ENCODE measurements at regions not wholly inside any gene's neighbourhood (a gene's known extent, or its start where the extent isn't known, plus 50 kb on each side); places are given as distances from the start of the nearest gene placed in this dataset.

- no peaks in the 10 kb centered on the region for H3K36me3 ChIP-seq (ENCODE audit: control insufficient read depth in 2 of 2, insufficient read depth in 2 of 2, low read length in 1 of 2)
- no peak overlapping the region for H3K4me2 ChIP-seq (ENCODE audit: control insufficient read depth, insufficient read depth)
- SMC1A ChIA-PET (ENCODE audit: uncharacterized antibody, unreplicated experiment), result no interaction called here
- TF ChIP-seq POLR2AphosphoS5 (IDR thresholded peaks at IDR 0.05; ENCODE audit: low read length), result no peak
- no peak for TF ChIP-seq CHD1 (IDR thresholded peaks at IDR 0.05; ENCODE audit: low read depth, low read length)
- TF ChIP-seq CHD2 (IDR thresholded peaks at IDR 0.05; ENCODE audit: borderline replicate concordance, low read depth, low read length), result no peak
- BruUV-seq (replicated peaks), result no TSS peak
- FAIRE-seq, result no peak
- H3K4me3 ChIP-seq, result no peak overlapping the region
- no peak overlapping the region for H2AFZ ChIP-seq (ENCODE audit: control insufficient read depth, low read depth, low read length)
- no peaks in the 10 kb centered on the region for H3K27me3 ChIP-seq (replicated peaks in 1 of 2; ENCODE audit: control insufficient read depth in 2 of 2, insufficient read depth in 2 of 2, low read length in 1 of 2)
- CTCF ChIA-PET, result interaction anchor here (1.0 kb wide), 1 partner anchor 20 kb away, joined by 3 read pairs; no protein-coding TSS in a partner anchor
- 3% methylated on average over 2 of the region's 2 CpGs for WGBS (ENCODE audit: insufficient coverage, insufficient replicate concordance, low lambda C conversion rate, missing lambda C conversion rate)
- no peak for ATAC-seq
- RAD21 ChIA-PET (ENCODE audit: unreplicated experiment), result no interaction called here
- in situ Hi-C loops (cut with MboI) (no loop called here), intact Hi-C loops (cut with micrococcal nuclease; ENCODE audit: unreplicated experiment) (no loop called here)
- H3K79me2 ChIP-seq (ENCODE audit: control insufficient read depth, insufficient read depth, low read length), result no peaks in the 10 kb centered on the region
- POLR2A ChIA-PET, result no interaction called here
- DNase-seq (ENCODE audit: low read depth, low spot score), result no peak
- no peak overlapping the region for H3K9ac ChIP-seq (ENCODE audit: control insufficient read depth, insufficient read depth, low read length)
- no peaks in the 10 kb centered on the region for H3K9me3 ChIP-seq (replicated peaks; ENCODE audit: control insufficient read depth, insufficient read depth, low read length)
- no peak overlapping the region for H3K27ac ChIP-seq (ENCODE audit: control insufficient read depth, insufficient read depth)
- H4K20me1 ChIP-seq (ENCODE audit: control insufficient read depth, insufficient read depth), result no peaks in the 10 kb centered on the region
- no peaks in the 10 kb centered on the region for H3K4me1 ChIP-seq (ENCODE audit: control insufficient read depth, insufficient read depth, low read length)
Measured at GRCh38 chr2:17326717-17327116, 191.5 kb downstream of the RAD51AP2 start.

DNA sequence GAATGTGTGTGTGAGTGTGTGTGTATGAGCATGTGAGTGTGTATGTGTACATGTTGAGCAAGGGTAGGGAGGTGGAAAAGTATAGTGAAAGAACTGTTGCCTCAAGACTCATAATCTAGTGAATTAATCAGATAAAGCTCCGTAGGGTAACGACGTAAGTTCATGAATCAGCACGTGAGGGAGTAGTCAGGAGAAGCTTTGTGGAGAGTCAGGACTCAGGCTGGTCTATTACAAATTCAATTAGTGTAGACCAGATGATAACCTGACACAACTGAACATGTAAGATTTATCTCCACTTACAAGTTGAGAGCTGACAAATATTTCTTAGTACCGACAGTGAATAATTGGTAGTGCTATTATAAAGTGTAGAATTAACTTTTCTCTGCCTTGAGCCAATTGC lies 194.5 kb downstream of the RAD51AP2 start:
- DNase-seq (ENCODE audit: low read depth, low spot score) (no peak), FAIRE-seq (no peak), ATAC-seq (no peak)
- Histone ChIP-seq H3K9ac (ENCODE audit: control insufficient read depth, insufficient read depth, low read length) (no peak overlapping the region), H4K20me1 (ENCODE audit: control insufficient read depth, insufficient read depth) (no peaks in the 10 kb centered on the region), H3K9me3 (replicated peaks; ENCODE audit: control insufficient read depth, insufficient read depth, low read length) (no peaks in the 10 kb centered on the region), H3K27ac (ENCODE audit: control insufficient read depth, insufficient read depth) (no peak overlapping the region), H3K79me2 (ENCODE audit: control insufficient read depth, insufficient read depth, low read length) (no peaks in the 10 kb centered on the region), H2AFZ (ENCODE audit: control insufficient read depth, low read depth, low read length) (no peak overlapping the region), H3K4me1 (ENCODE audit: control insufficient read depth, insufficient read depth, low read length) (no peaks in the 10 kb centered on the region), H3K4me2 (ENCODE audit: control insufficient read depth, insufficient read depth) (no peak overlapping the region), H3K27me3 (replicated peaks in 1 of 2; ENCODE audit: control insufficient read depth in 2 of 2, insufficient read depth in 2 of 2, low read length in 1 of 2) (no peaks in the 10 kb centered on the region), H3K4me3 (no peak overlapping the region), H3K36me3 (ENCODE audit: control insufficient read depth in 2 of 2, insufficient read depth in 2 of 2, low read length in 1 of 2) (no peaks in the 10 kb centered on the region)
- TF ChIP-seq ZBTB33 (IDR thresholded peaks at IDR 0.05) (no peak), CBFB (IDR thresholded peaks at IDR 0.05; ENCODE audit: low read depth) (no peak), WRNIP1 (IDR thresholded peaks at IDR 0.05; ENCODE audit: borderline replicate concordance, low read depth, low read length) (no peak), HCFC1 (IDR thresholded peaks at IDR 0.05; ENCODE audit: low read length) (no peak)
- intact Hi-C loops (cut with micrococcal nuclease; ENCODE audit: unreplicated experiment), result no loop called here
- ChIA-PET SMC1A (ENCODE audit: uncharacterized antibody, unreplicated experiment) (no interaction called here), CTCF (interaction anchor here (0.7 kb wide), 1 partner anchor 14 kb away, joined by 4 read pairs; no protein-coding TSS in a partner anchor), RAD21 (ENCODE audit: unreplicated experiment) (no interaction called here), POLR2A (no interaction called here)
- in situ Hi-C loops (cut with MboI), result no loop called here
- 38% methylated on average over 5 of the region's 5 CpGs for WGBS (ENCODE audit: insufficient coverage, insufficient replicate concordance, low lambda C conversion rate, missing lambda C conversion rate)
- BruUV-seq (replicated peaks), result no TSS peak
